Osteocyte (in vitro differentiated cells): ENCODE measurements at regions not wholly inside any gene's neighbourhood (a gene's known extent, or its start where the extent isn't known, plus 50 kb on each side); places are given as distances from the start of the nearest gene placed in this dataset.

ENCODE experiments used
- DNase-seq: peaks from one replicate; pipeline ENCODE4 v3.0.0; 2021; ENCODE audit warnings: mixed read lengths; ENCODE audit not compliant: unreplicated experiment; ENCODE audit errors: extremely low spot score
- H3K27ac Mint-ChIP-seq: one replicate; pipeline ENCODE4 v1.8.0; 2021; ENCODE audit warnings: mild to moderate bottlenecking, mixed read lengths; ENCODE audit not compliant: unreplicated experiment
- H3K27me3 Mint-ChIP-seq: one replicate; pipeline ENCODE4 v1.8.0; 2021; ENCODE audit warnings: mixed read lengths; ENCODE audit not compliant: unreplicated experiment
- H3K36me3 Mint-ChIP-seq: one replicate; pipeline ENCODE4 v1.8.0; 2021; ENCODE audit warnings: mixed read lengths; ENCODE audit not compliant: unreplicated experiment
- H3K4me1 Mint-ChIP-seq: one replicate; pipeline ENCODE4 v1.8.0; 2021; ENCODE audit warnings: mixed read lengths; ENCODE audit not compliant: unreplicated experiment
- H3K4me3 Mint-ChIP-seq: one replicate; pipeline ENCODE4 v1.8.0; 2021; ENCODE audit warnings: mild to moderate bottlenecking, moderate library complexity, mixed read lengths; ENCODE audit not compliant: unreplicated experiment
- H3K9me3 Mint-ChIP-seq: one replicate; pipeline ENCODE4 v1.8.0; 2021; ENCODE audit warnings: mixed read lengths; ENCODE audit not compliant: unreplicated experiment
- TF ChIP-seq, protein P1 (sequence below): fragments of 200-600 bp; sonication (generic); IDR thresholded peaks from 2 replicates; pipeline ENCODE4 v1.5.0; 2021; ENCODE audit warnings: antibody characterized with exemption, mild to moderate bottlenecking, moderate library complexity

- Mint-ChIP-seq H3K4me3 (no peak overlapping the region), H3K4me1 (no peaks in the 10 kb centered on the region), H3K27me3 (peaks cover 11% of the 10 kb centered on the region), H3K9me3 (no peaks in the 10 kb centered on the region), H3K27ac (no peak overlapping the region), H3K36me3 (no peaks in the 10 kb centered on the region)
- TF ChIP-seq, protein P1, sequence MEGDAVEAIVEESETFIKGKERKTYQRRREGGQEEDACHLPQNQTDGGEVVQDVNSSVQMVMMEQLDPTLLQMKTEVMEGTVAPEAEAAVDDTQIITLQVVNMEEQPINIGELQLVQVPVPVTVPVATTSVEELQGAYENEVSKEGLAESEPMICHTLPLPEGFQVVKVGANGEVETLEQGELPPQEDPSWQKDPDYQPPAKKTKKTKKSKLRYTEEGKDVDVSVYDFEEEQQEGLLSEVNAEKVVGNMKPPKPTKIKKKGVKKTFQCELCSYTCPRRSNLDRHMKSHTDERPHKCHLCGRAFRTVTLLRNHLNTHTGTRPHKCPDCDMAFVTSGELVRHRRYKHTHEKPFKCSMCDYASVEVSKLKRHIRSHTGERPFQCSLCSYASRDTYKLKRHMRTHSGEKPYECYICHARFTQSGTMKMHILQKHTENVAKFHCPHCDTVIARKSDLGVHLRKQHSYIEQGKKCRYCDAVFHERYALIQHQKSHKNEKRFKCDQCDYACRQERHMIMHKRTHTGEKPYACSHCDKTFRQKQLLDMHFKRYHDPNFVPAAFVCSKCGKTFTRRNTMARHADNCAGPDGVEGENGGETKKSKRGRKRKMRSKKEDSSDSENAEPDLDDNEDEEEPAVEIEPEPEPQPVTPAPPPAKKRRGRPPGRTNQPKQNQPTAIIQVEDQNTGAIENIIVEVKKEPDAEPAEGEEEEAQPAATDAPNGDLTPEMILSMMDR, result no peak
- DNase-seq, result no peak
Observed at GRCh38 chr13:95357875-95358274, 56.6 kb upstream of the ABCC4 start.

- Mint-ChIP-seq H3K9me3 (no peaks in the 10 kb centered on the region), H3K27ac (no peak overlapping the region), H3K36me3 (no peaks in the 10 kb centered on the region), H3K4me1 (no peaks in the 10 kb centered on the region), H3K27me3 (peaks cover 11% of the 10 kb centered on the region), H3K4me3 (no peak overlapping the region)
- no peak for DNase-seq
- TF ChIP-seq, protein P1, result no peak
Observed at GRCh38 chr13:95360052-95360451, 58.8 kb upstream of the ABCC4 start.

DNA sequence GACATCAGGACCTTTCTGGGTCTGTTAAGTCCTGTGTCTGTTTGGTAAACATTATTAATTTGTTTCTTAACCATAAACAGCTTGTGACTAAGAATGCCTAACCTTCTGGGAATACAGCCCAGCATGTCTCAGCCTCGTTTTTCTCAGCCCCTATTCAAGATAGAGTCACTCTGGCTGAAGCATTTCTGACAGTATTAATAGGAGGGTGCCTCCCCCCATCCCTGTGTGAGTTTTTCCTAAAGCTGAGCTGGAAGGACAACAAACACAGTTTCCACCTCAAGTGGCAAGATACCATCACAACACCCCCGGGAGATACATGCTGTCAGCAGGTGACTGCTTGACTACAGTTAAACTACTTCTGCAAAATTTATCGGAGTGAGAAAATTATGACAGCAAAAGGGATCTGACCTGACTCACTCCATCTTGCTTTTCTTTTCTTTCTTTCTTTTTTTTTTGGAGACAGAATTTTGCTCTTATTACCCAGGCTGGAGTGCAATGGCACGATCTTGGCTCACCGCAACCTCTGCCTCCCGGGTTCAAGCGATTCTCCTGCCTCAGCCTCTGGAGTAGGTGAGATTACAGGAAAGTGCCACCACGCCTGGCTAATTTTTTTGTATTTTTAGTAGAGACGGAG is 59.3 kb upstream of the ABCC4 start:
- peaks cover 11% of the 10 kb centered on the region for H3K27me3 Mint-ChIP-seq
- no peaks in the 10 kb centered on the region for H3K36me3 Mint-ChIP-seq
- no peaks in the 10 kb centered on the region for H3K4me1 Mint-ChIP-seq
- no peak for DNase-seq
- H3K9me3 Mint-ChIP-seq, result no peaks in the 10 kb centered on the region
- no peak overlapping the region for H3K4me3 Mint-ChIP-seq
- TF ChIP-seq, protein P1, result no peak
- H3K27ac Mint-ChIP-seq, result no peak overlapping the region

- no peaks in the 10 kb centered on the region for H3K36me3 Mint-ChIP-seq
- H3K4me3 Mint-ChIP-seq, result no peak overlapping the region
- no peak overlapping the region for H3K27ac Mint-ChIP-seq
- no peak for DNase-seq
- H3K9me3 Mint-ChIP-seq, result no peaks in the 10 kb centered on the region
- TF ChIP-seq, protein P1, result no peak
- H3K27me3 Mint-ChIP-seq, result peaks cover 11% of the 10 kb centered on the region
- H3K4me1 Mint-ChIP-seq, result no peaks in the 10 kb centered on the region
Observed at GRCh38 chr13:95361686-95362085, 60.4 kb upstream of the ABCC4 start.

GRCh38 chr13:95362666-95363065 is 61.4 kb upstream of the ABCC4 start:
- H3K27me3 Mint-ChIP-seq, result peaks cover 5% of the 10 kb centered on the region
- DNase-seq, result no peak
- no peak overlapping the region for H3K27ac Mint-ChIP-seq
- H3K4me1 Mint-ChIP-seq, result peaks cover 2% of the 10 kb centered on the region
- no peaks in the 10 kb centered on the region for H3K36me3 Mint-ChIP-seq
- H3K4me3 Mint-ChIP-seq, result no peak overlapping the region
- no peaks in the 10 kb centered on the region for H3K9me3 Mint-ChIP-seq
- TF ChIP-seq, protein P1, result no peak
